ENCODE measurements at regions not wholly inside any gene's neighbourhood (a gene's known extent, or its start where the extent isn't known, plus 50 kb on each side); places are given as distances from the start of the nearest gene placed in this dataset.

DNA sequence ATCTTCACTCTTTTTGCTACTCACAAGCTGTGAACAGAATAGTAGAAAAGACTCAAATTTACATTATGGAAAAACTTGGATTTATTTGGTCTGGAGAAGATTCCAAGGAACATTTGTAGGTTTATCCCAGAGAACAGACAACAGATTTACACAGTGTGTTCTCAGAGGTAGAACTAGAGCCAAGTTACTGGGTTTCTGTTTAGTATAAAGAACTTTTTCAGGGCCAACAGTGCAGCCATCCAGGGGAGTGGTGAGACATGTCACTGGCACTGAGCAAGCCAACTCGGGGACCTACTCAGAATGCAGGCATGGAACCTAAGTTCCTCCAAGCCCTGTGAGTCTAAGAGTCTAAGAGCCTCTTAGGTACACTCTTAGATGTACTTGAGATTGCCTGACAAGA is 142.6 kb downstream of the OMA1 start:
- TF ChIP-seq POLR2A (IDR thresholded peaks at IDR 0.05) (no peak), POLR2AphosphoS5 (IDR thresholded peaks at IDR 0.05; ENCODE audit: insufficient read depth in 1 of 2, low read depth in 1 of 2) (no peak)
- TF ChIP-seq, protein P1, sequence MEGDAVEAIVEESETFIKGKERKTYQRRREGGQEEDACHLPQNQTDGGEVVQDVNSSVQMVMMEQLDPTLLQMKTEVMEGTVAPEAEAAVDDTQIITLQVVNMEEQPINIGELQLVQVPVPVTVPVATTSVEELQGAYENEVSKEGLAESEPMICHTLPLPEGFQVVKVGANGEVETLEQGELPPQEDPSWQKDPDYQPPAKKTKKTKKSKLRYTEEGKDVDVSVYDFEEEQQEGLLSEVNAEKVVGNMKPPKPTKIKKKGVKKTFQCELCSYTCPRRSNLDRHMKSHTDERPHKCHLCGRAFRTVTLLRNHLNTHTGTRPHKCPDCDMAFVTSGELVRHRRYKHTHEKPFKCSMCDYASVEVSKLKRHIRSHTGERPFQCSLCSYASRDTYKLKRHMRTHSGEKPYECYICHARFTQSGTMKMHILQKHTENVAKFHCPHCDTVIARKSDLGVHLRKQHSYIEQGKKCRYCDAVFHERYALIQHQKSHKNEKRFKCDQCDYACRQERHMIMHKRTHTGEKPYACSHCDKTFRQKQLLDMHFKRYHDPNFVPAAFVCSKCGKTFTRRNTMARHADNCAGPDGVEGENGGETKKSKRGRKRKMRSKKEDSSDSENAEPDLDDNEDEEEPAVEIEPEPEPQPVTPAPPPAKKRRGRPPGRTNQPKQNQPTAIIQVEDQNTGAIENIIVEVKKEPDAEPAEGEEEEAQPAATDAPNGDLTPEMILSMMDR (IDR thresholded peaks at IDR 0.05): no peak
- Histone ChIP-seq H3K36me3 (no peaks in the 10 kb centered on the region), H3K4me3 (no peak overlapping the region), H3K27me3 (no peaks in the 10 kb centered on the region), H3K27ac (peak overlapping the region; percentile 22), H3K9me3 (no peaks in the 10 kb centered on the region), H3K4me1 (no peaks in the 10 kb centered on the region)
- DNase-seq (ENCODE audit: extremely low spot score in 2 of 2): no peak
- intact Hi-C loops (cut with DNase I): no loop called here

DNA sequence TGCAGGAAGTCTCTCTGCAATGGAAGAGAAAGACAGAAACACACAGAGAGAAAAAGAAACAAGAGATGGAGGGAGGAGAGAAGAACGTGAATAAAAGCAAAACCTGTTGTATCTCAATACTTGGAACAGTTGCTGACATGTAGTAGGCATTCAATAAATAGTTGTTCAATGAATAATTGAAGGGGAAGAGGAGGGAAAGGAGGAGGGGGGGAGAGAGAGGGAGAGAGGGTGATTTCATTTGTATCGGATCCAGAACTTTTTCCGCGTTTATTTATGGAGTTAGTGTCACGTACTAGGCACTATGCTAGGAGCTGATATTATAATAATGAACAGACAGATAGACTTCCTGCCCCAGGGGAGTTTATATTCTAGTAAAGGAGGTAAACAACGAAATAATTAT is 144.1 kb downstream of the OMA1 start:
- TF ChIP-seq POLR2A (IDR thresholded peaks at IDR 0.05) (no peak), POLR2AphosphoS5 (IDR thresholded peaks at IDR 0.05; ENCODE audit: insufficient read depth in 1 of 2, low read depth in 1 of 2) (no peak)
- TF ChIP-seq, protein P1 (IDR thresholded peaks at IDR 0.05): no peak
- no peak for DNase-seq (ENCODE audit: extremely low spot score in 2 of 2)

DNA sequence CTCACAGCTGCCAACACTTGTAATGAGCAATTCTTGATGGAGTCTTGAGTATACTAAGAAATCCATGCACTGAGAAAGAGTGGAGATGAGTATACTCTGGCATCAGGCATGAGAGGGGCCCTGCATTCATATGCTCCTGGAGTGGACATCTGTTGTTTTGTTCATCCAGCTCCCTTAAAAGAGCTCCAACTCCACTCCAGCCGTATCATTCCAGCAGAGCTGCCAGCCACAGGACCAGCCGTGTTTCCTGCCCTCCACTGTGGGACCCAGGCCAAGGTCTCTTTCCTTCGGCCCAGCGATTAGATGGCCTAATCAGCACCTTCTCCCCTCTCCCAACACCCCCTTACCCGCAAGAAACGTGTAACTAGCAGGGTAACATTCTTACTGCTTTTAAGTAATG is 144.5 kb downstream of the OMA1 start:
- Histone ChIP-seq H3K9me3 (no peaks in the 10 kb centered on the region), H3K4me1 (no peaks in the 10 kb centered on the region), H3K27me3 (no peaks in the 10 kb centered on the region), H3K36me3 (no peaks in the 10 kb centered on the region), H3K4me3 (no peak overlapping the region), H3K27ac (peak overlapping the region; percentile 53)
- intact Hi-C loops (cut with DNase I): no loop called here
- DNase-seq (ENCODE audit: extremely low spot score in 2 of 2): no peak
- TF ChIP-seq POLR2AphosphoS5 (IDR thresholded peaks at IDR 0.05; ENCODE audit: insufficient read depth in 1 of 2, low read depth in 1 of 2) (no peak), POLR2A (IDR thresholded peaks at IDR 0.05) (no peak)
- TF ChIP-seq, protein P1 (IDR thresholded peaks at IDR 0.05): no peak

More for the DNA sequence above, 144.1 kb downstream of the OMA1 start:
- Histone ChIP-seq H3K4me1 (no peaks in the 10 kb centered on the region), H3K36me3 (no peaks in the 10 kb centered on the region), H3K9me3 (no peaks in the 10 kb centered on the region), H3K27ac (peak overlapping the region; percentile 53), H3K27me3 (no peaks in the 10 kb centered on the region), H3K4me3 (no peak overlapping the region)
- intact Hi-C loops (cut with DNase I): no loop called here

DNA sequence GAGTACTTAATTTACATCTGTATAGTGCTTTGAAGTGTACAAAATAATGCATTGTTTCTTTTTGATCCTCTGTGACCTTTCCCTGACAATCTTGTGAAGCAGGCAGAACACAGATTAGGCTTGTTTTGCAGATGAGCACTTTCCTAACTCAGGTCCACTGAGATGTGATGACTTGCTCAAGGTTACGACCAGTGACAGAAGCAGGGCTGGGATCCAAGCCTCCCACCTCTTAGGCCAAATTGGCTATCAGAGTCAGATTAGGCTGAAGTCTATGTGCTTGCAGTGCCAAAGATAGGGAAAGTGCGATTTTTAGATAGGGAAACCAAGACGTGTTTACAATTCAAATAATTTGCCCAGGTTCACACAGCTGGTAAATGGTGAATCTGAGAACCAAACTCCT is 147.3 kb downstream of the OMA1 start:
- intact Hi-C loops (cut with DNase I): no loop called here
- TF ChIP-seq POLR2AphosphoS5 (IDR thresholded peaks at IDR 0.05; ENCODE audit: insufficient read depth in 1 of 2, low read depth in 1 of 2) (no peak), POLR2A (IDR thresholded peaks at IDR 0.05) (no peak)
- TF ChIP-seq, protein P1 (IDR thresholded peaks at IDR 0.05): no peak
- no peak for DNase-seq (ENCODE audit: extremely low spot score in 2 of 2)
- H3K36me3 ChIP-seq: no peaks in the 10 kb centered on the region
- H3K27ac ChIP-seq: no peak overlapping the region
- H3K4me3 ChIP-seq: no peak overlapping the region
- H3K4me1 ChIP-seq: peaks cover 8% of the 10 kb centered on the region
- no peaks in the 10 kb centered on the region for H3K27me3 ChIP-seq
- H3K9me3 ChIP-seq: no peaks in the 10 kb centered on the region

DNA sequence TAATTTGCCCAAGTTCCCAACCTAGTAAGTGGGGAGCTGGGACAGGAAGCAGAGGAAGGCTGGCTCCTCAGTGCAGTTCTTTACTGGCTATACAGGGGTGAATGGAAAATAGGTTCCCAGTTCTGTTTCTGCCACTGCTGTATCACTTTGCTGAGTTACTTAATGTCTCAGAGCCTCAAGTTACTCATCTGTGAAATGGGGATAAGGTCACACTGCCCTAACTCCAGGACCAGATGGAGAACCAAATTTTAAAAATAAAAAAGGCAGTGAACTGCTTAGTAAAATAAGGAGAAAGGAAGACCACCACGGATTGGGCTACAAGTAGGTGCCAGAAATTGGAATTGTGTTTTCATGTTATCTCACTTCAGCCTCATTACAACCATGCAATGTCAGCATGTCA is 147.8 kb downstream of the OMA1 start:
- H3K27me3 ChIP-seq: no peaks in the 10 kb centered on the region
- H3K36me3 ChIP-seq: no peaks in the 10 kb centered on the region
- no peak for TF ChIP-seq POLR2A (IDR thresholded peaks at IDR 0.05)
- TF ChIP-seq POLR2AphosphoS5 (IDR thresholded peaks at IDR 0.05; ENCODE audit: insufficient read depth in 1 of 2, low read depth in 1 of 2): no peak
- TF ChIP-seq, protein P1 (IDR thresholded peaks at IDR 0.05): no peak
- peaks cover 8% of the 10 kb centered on the region for H3K4me1 ChIP-seq
- no peak for DNase-seq (ENCODE audit: extremely low spot score in 2 of 2)
- no peak overlapping the region for H3K27ac ChIP-seq
- H3K4me3 ChIP-seq: no peak overlapping the region
- H3K9me3 ChIP-seq: no peaks in the 10 kb centered on the region
- intact Hi-C loops (cut with DNase I): no loop called here

Data from vagina (tissue), 2 donors.